HCT116 (cell line): ENCODE measurements at regions not wholly inside any gene's neighbourhood (a gene's known extent, or its start where the extent isn't known, plus 50 kb on each side); places are given as distances from the start of the nearest gene placed in this dataset.

Source experiments
- ATAC-seq: fragments of 200-7000 bp; cut with Tn5 transposase; 2 replicates; pipeline ENCODE4 v1.9.1; 2020; ENCODE audit warnings: mild to moderate bottlenecking, moderate library complexity
- BruUV-seq: library from RNA; stranded (reverse); fragments of 400-500 nt; replicated peaks from 2 replicates; lab custom pipeline; 2021; lab: Mats Ljungman, UMichigan
- CTCF ChIA-PET: fragments of 300-600 bp; sonication (Branson Sonifier 250); formaldehyde crosslinking; loops from one replicate; lab custom pipeline; 2021; ENCODE audit warnings: antibody characterized with exemption; lab: Charles Lee
- POLR2A ChIA-PET: fragments of 300-600, 350-600 bp; sonication (Branson Sonifier 250); formaldehyde crosslinking; loops from one replicate; lab custom pipeline; 2021; ENCODE audit warnings: antibody characterized with exemption; lab: Charles Lee
- RAD21 ChIA-PET, 2 experiments: fragments of 300-600 bp; sonication (Branson Sonifier 250); formaldehyde crosslinking; loops; one replicate each; lab custom pipeline; 2023; ENCODE audit warnings: low total read pairs in 2 of 2; ENCODE audit not compliant: uncharacterized antibody in 2 of 2, unreplicated experiment in 2 of 2, low non-redundant PET in 1 of 2; lab: Charles Lee
- DNase-seq: peaks from one replicate; pipeline ENCODE4 v3.0.0-alpha.2; 2010; ENCODE audit warnings: low read depth, low spot score
- H2AFZ ChIP-seq: fragments of 200-600 bp; shearing (Covaris generic), sonication (generic); 2 replicates; pipeline ENCODE4 v1.6.1; 2017; ENCODE audit warnings: low read depth, mixed run types, mixed read lengths, antibody characterized with exemption, low read length; ENCODE audit not compliant: poor library complexity, severe bottlenecking
- H3K27ac ChIP-seq: 2 replicates; pipeline ENCODE4 v1.5.1; 2012; ENCODE audit warnings: low read depth, low read length
- H3K27me3 ChIP-seq: fragments of 200-600 bp; sonication (generic); 2 replicates; pipeline ENCODE4 v1.6.1; 2016; ENCODE audit warnings: mixed run types, low read length, mixed read lengths; ENCODE audit not compliant: insufficient read depth
- H3K36me3 ChIP-seq, 2 experiments: fragments of 200-500 bp in 1 of 2; fragments of 200-600 bp in 1 of 2; sonication (Bioruptor generic) in 1 of 2; sonication (generic) in 1 of 2; 2 replicates each; pipeline versions ENCODE4 v1.5.1 to v1.6.1; 2014 to 2016; ENCODE audit warnings: low read length in 2 of 2, inconsistent platforms in 1 of 2, mixed read lengths in 1 of 2, mixed run types in 1 of 2; ENCODE audit not compliant: insufficient read depth in 2 of 2, control insufficient read depth in 1 of 2
- H3K4me1 ChIP-seq, 2 experiments: fragments of 200-600 bp in 1 of 2; sonication (generic) in 1 of 2; 2 replicates each; pipeline versions ENCODE4 v1.5.1 to v1.6.1; 2012 to 2017; ENCODE audit warnings: low read length in 2 of 2, inconsistent platforms in 1 of 2, mild to moderate bottlenecking in 1 of 2, mixed read lengths in 1 of 2, mixed run types in 1 of 2, moderate library complexity in 1 of 2; ENCODE audit not compliant: insufficient read depth in 2 of 2, control insufficient read depth in 1 of 2
- H3K4me2 ChIP-seq: fragments of 200-600 bp; sonication (generic); 2 replicates; pipeline ENCODE4 v1.6.1; 2017; ENCODE audit warnings: mixed run types, low read length, mixed read lengths
- H3K4me3 ChIP-seq, 2 experiments: fragments of 200-600 bp in 1 of 2; sonication (generic) in 1 of 2; replicated peaks in 1 of 2; 2 replicates each; pipeline ENCODE4 v1.5.1; 2011 to 2016; ENCODE audit warnings: low read length in 2 of 2, control low read depth in 1 of 2, low read depth in 1 of 2, mild to moderate bottlenecking in 1 of 2, mixed read lengths in 1 of 2, mixed run types in 1 of 2
- H3K79me2 ChIP-seq: fragments of 200-600 bp; sonication (generic); 2 replicates; pipeline ENCODE4 v1.6.1; 2017; ENCODE audit warnings: mild to moderate bottlenecking, mixed run types, low read length, moderate library complexity, mixed read lengths; ENCODE audit not compliant: insufficient read depth
- H3K9ac ChIP-seq: fragments of 200-600 bp; sonication (generic); 2 replicates; pipeline ENCODE4 v1.6.1; 2016; ENCODE audit warnings: low read length, mixed read lengths
- H3K9me2 ChIP-seq: fragments of 200-600 bp; sonication (generic), shearing (Covaris generic); 2 replicates; pipeline ENCODE4 v1.6.1; 2017; ENCODE audit warnings: mixed run types, mild to moderate bottlenecking, moderate library complexity; ENCODE audit not compliant: insufficient read depth
- H3K9me3 ChIP-seq, 2 experiments: fragments of 200-500 bp in 1 of 2; fragments of 200-600 bp in 1 of 2; sonication (Bioruptor generic) in 1 of 2; sonication (generic) in 1 of 2; 2 replicates each; pipeline ENCODE4 v1.6.1; 2014 to 2017; ENCODE audit warnings: low read length in 2 of 2, mixed read lengths in 2 of 2, inconsistent platforms in 1 of 2, low read depth in 1 of 2, mild to moderate bottlenecking in 1 of 2, mixed run types in 1 of 2, moderate library complexity in 1 of 2; ENCODE audit not compliant: control insufficient read depth in 1 of 2, insufficient read depth in 1 of 2
- H4K20me1 ChIP-seq: fragments of 200-600 bp; sonication (generic), shearing (Covaris generic); 2 replicates; pipeline ENCODE4 v1.6.1; 2017; ENCODE audit warnings: mixed run types, mild to moderate bottlenecking, moderate library complexity; ENCODE audit not compliant: insufficient read depth
- ELF1 ChIP-seq: IDR thresholded peaks from 2 replicates; pipeline ENCODE4 v1.6.1; 2012; ENCODE audit warnings: low read depth, borderline replicate concordance
- EZH2 ChIP-seq: fragments of 200-600 bp; sonication (generic); IDR thresholded peaks from 2 replicates; pipeline ENCODE4 v1.6.1; 2017; ENCODE audit warnings: antibody characterized with exemption, mixed run types
- FOSL1 ChIP-seq: IDR thresholded peaks from 2 replicates; pipeline ENCODE4 v1.6.1; 2012; ENCODE audit warnings: low read depth
- MAX ChIP-seq: IDR thresholded peaks from 2 replicates; pipeline ENCODE4 v1.6.1; 2012
- SP1 ChIP-seq: IDR thresholded peaks from 2 replicates; pipeline ENCODE4 v1.6.1; 2012; ENCODE audit warnings: low read depth
- SRF ChIP-seq: IDR thresholded peaks from 2 replicates; pipeline ENCODE4 v1.6.1; 2012; ENCODE audit warnings: low read depth
- intact Hi-C: fragments of 100-400 bp; cut with micrococcal nuclease; formaldehyde crosslinking; loops from 2 replicates; pipeline ENCODE4 v1.10.0; 2022
- TF ChIP-seq, protein P1 (sequence below), 3 experiments: fragments of 200-600 bp in 1 of 3; sonication (generic) in 1 of 3; IDR thresholded peaks in 2 of 3; conservative IDR thresholded peaks in 1 of 3; 2 replicates each; pipeline ENCODE4 v1.5.1; 2012 to 2017; ENCODE audit warnings: low read depth in 2 of 3, low read length in 2 of 3, antibody characterized with exemption in 1 of 3, borderline replicate concordance in 1 of 3, control low read depth in 1 of 3, mild to moderate bottlenecking in 1 of 3, mixed read lengths in 1 of 3, mixed run types in 1 of 3, moderate library complexity in 1 of 3; ENCODE audit not compliant: insufficient read depth in 1 of 3

GRCh38 chr18:23378302-23378686, 74.8 kb upstream of the RIOK3 start:
- ChIA-PET POLR2A (interaction anchor here (1.0 to 1.1 kb wide), 2 partner anchors 244 to 347 kb away, joined by 3 read pairs; no protein-coding TSS in a partner anchor), CTCF (interaction anchor here (0.6 to 2.6 kb wide), 5 partner anchors 153 to 564 kb away, joined by 3 to 31 read pairs (median 7); no protein-coding TSS in a partner anchor), RAD21 (interaction anchor here (1.1 to 1.3 kb wide), 3 partner anchors 247 to 348 kb away, joined by 4 read pairs; no protein-coding TSS in a partner anchor)
- TF ChIP-seq SP1 (no peak), ELF1 (no peak), FOSL1 (0 out of 2 replicates have a peak, but pooled peaks have one; percentile 10), EZH2 (no peak), MAX (no peak), SRF (no peak)
- TF ChIP-seq, protein P1, sequence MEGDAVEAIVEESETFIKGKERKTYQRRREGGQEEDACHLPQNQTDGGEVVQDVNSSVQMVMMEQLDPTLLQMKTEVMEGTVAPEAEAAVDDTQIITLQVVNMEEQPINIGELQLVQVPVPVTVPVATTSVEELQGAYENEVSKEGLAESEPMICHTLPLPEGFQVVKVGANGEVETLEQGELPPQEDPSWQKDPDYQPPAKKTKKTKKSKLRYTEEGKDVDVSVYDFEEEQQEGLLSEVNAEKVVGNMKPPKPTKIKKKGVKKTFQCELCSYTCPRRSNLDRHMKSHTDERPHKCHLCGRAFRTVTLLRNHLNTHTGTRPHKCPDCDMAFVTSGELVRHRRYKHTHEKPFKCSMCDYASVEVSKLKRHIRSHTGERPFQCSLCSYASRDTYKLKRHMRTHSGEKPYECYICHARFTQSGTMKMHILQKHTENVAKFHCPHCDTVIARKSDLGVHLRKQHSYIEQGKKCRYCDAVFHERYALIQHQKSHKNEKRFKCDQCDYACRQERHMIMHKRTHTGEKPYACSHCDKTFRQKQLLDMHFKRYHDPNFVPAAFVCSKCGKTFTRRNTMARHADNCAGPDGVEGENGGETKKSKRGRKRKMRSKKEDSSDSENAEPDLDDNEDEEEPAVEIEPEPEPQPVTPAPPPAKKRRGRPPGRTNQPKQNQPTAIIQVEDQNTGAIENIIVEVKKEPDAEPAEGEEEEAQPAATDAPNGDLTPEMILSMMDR (IDR thresholded peaks at IDR 0.05 in 2 of 3, conservative IDR thresholded peaks at IDR 0.05 in 1 of 3; ENCODE audit: borderline replicate concordance in 1 of 3, insufficient read depth in 1 of 3, low read depth in 2 of 3, low read length in 2 of 3) = no peak
- Histone ChIP-seq H3K9me2 (no peaks in the 10 kb centered on the region), H2AFZ (no peak overlapping the region), H4K20me1 (no peaks in the 10 kb centered on the region), H3K9me3 (no peaks in the 10 kb centered on the region), H3K36me3 (no peaks in the 10 kb centered on the region; a peak in 1 of 4 replicates), H3K27me3 (no peaks in the 10 kb centered on the region), H3K4me1 (peaks cover 16 to 22% of the 10 kb centered on the region in 2 experiments), H3K4me3 (no peak overlapping the region), H3K9ac (no peak overlapping the region), H3K27ac (no peak overlapping the region), H3K79me2 (no peaks in the 10 kb centered on the region), H3K4me2 (peak overlapping the region; percentile 54)
- no peak for ATAC-seq
- intact Hi-C loops = loop anchor here (1.0 to 5.0 kb wide), 2 partner anchors 247 to 346 kb away; no protein-coding TSS in a partner anchor
- DNase-seq = no peak
- no TSS peak for BruUV-seq
